HG02763 (cell line): ENCODE measurements at regions not wholly inside any gene's neighbourhood (a gene's known extent, or its start where the extent isn't known, plus 50 kb on each side); places are given as distances from the start of the nearest gene placed in this dataset.
"Not testable (repeated sequence)": the region's sequence is repeated elsewhere in the genome, so short reads cannot be mapped to it uniquely, and the experiment has no call there.

Experiments used
- ATAC-seq: cut with Tn5 transposase; IDR thresholded peaks from one replicate; pipeline ENCODE4 v1.9.1; 2021; ENCODE audit warnings: mild to moderate bottlenecking, moderate library complexity; ENCODE audit not compliant: unreplicated experiment

DNA sequence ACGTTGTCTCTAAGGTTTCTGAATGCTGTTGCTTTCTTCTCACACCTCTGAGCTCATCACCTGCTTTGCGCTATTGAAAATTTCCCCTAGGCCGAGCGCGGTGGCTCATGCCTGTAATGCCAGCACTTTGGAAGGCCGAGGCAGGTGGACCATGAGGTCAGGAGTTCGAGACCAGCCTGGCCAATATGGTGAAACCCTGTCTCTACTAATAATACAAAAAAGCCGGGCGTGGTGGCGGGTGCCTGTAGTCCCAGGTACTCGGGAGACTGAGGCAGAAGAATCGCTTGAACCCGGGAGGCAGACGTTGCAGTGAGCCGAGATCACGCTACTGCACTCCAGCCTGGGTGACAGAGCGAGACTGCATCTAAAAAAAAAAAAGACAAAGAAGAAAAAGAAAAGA, 422.0 kb upstream of the DPH6 start:
- ATAC-seq = not testable (repeated sequence)

DNA sequence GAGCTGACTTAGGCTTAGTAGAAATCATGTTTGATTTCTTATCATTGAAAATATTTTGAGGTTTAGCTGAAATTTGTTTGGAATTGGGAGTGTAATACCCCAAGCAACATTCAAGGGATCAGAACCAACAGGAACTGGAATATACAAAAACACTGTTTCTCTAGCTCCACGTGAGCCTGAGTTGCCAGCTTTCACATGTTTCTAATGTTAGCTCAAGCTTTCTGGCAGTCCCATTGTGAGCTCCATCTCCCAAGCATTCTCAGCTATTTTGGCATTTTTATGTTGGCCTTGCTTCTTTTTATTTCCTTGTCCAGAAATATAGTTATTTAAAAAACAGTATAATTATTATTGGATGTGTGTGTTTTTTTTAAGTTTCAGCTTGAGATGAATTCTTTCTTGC, 427.1 kb upstream of the DPH6 start:
- no peak for ATAC-seq

DNA sequence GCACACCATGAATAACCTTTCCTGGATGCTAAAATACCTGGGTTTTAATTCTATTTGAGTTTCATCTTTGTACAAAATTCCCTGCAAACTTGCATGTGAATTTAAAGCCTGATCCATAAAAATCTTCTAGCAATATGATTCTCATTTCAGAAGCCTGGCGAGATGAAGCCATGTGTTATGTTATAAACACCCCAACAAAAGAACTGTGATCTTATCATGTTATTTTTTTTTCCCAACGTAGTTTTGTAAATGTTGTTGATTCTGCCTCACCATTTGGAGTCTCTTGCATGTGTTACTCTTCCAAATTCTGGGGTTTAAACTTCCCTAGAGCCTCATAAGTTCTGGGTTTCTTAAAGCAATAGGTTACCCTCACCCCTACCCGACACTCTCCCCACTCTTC, 428.1 kb upstream of the DPH6 start:
- no peak for ATAC-seq

DNA sequence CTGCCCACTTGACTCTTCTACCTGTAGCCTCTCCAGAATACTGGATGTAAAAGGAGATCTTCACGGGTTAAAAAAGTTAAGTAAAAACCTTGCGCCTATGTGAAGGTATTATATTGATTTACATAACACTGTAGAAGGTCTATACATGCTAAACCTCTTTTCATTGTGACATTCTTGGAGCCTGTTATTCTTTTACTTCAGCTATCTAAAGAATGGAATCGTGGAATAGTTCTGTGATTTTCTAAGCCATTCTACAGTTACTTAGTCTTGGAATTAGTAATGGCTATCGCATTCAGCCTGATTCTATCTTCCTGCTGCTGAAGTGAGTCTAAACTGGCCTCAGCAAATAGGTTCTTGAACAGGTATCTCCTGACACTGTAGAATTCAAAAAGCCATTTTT, 430.0 kb upstream of the DPH6 start:
- ATAC-seq = no peak

DNA sequence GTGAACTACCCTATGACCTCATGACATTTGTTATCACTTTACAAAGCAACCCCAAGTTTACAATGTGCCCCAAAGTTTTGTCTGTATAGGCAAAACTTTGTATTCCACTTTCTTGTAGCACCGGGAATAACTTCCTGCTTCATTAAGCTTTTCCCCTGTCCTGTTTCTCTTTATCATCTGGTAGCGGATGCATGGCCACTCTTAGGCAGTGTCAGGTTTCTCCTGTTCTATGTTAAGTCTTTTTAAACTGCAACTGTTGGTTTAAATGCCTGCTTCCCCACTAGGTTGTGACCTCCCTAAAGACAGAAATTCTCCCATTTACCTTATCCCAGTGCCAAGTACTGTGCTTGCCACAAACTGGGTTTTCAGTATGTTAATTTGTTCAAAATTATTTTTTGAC, 433.6 kb upstream of the DPH6 start:
- ATAC-seq = no peak

DNA sequence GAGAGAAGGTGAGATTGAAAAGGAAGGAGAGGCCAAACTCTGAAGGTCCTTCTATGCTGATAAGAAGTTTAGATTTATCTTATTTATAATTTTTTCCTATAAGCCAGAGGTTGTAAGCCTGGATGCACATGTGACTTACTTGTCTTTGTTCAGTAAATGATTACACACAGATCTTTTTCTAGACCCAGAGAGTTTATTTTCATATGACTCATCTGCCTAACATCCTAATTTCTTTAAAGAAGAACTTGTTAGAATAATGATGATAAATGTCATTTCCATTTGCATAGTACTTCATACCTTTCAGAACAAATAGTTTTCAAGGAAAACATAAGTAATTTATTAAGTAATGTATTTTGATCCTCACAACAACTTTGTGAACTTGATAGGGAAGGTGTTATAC, 434.8 kb upstream of the DPH6 start:
- no peak for ATAC-seq

DNA sequence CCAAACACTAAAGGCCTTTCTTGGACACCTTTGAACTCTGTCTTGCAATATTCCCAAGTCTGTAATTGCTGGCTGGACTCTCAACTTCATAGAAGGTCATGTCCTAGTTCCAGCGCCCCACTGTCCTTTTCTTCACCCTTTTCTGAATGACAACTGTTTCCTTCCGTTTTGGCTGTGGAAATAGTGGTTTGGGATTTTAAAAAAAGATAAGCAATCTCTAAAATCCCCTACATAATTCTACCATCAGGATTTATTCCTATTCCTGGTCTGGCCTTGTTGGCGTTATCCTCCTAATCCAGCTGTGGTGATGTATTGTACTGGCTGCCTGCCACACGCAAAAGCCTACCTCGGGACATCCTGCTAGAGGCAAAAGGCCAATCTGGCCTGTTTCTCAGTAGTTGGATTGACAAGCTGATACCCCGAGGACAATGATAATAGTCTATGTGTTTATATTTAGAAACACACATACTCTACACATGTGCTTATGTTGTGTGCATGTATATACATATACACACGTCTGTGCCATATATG, 440.3 kb upstream of the DPH6 start:
- ATAC-seq = no peak

DNA sequence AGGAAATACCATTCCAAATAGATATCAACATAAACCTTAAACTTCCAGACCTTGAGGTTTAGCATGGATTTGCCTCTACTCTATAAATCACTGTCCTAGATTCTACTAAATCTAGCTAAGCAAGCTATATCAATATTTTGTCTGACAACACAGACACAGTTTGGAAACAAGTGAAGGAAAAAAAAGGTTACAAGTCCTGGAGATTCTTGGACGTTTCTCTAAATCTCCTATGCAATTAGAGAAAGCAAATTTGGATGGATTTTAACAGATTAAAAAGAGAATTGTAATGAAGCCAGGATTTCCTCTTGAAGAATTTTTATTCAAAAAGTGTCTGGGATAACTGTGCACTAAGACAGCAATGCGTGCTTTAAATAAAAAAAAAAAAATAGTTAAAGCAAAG, 441.1 kb upstream of the DPH6 start:
- no peak for ATAC-seq

DNA sequence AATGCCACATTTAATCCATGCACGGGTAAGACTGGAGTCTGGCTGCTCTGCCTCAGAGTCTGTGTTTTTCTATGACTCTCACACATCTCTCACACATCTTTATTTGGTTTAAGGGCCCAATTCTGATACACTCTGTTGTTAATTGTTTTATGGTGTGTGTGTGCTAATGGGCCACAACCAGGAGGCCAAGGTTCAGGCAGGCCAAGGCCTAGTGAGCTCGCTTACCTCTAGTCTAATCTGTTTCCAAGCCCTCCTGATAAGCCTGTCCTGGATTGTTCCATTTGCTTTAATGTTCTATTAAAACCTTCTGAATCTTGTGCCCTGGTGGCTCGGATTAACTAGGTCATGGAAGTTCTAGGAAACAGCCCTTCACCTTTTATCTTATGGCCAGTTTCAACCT, 445.4 kb upstream of the DPH6 start:
- ATAC-seq = no peak

DNA sequence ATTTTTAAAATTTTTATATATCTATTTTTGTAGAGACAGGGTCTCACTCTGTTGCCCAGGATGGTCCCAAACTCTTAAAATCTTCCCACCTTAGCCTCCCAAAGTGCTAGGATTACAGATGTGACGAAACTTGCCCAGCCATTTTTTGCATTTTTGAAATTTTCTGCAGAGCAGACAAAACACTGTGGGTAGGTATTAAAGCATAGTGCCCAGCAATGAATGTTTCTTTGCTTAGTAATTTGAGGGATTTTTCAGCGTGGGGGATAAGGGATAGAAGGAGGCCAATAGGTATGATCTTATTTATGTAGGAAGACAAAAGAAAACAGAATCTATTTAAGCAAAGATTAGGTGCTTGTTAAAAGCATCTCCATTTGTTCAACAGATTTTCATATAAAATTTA, 446.8 kb upstream of the DPH6 start:
- no peak for ATAC-seq

DNA sequence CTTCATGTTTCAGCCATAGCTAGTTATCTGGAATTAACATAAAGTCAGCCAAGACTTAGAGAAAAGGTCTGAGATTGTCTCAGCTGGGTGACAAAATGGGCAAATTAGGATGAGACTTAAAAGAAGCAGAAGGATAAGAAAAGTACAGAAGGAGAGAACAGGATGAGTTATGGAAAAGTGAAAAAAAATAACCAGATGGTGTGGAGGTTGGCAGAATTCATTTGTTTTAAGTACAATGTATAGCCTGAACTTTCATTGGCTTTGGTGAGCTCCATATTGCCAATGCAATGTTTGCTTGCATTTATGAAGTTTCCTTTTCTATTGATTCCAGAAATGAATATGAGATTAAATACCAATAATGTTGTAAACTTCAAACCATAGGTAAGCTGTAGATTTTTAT, 447.2 kb upstream of the DPH6 start:
- no peak for ATAC-seq

DNA sequence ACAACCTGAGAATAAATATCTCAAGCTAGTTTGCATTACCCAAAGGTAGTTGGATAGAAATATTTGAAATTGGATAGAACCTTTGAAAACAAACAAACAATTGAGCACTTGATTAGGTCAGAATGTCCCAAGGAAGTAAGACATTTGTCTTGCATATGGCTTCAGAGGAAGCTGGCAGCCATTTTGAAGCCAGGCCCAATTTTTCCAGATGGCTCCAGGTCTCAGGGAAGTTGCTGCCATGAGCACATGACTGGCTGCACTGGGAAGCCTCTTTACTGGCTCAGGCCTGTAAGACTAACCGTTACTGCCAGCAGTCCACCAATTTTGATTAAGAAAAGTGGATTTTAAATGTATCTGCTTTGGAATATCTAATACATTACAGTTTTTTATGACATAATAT, 448.9 kb upstream of the DPH6 start:
- no peak for ATAC-seq

DNA sequence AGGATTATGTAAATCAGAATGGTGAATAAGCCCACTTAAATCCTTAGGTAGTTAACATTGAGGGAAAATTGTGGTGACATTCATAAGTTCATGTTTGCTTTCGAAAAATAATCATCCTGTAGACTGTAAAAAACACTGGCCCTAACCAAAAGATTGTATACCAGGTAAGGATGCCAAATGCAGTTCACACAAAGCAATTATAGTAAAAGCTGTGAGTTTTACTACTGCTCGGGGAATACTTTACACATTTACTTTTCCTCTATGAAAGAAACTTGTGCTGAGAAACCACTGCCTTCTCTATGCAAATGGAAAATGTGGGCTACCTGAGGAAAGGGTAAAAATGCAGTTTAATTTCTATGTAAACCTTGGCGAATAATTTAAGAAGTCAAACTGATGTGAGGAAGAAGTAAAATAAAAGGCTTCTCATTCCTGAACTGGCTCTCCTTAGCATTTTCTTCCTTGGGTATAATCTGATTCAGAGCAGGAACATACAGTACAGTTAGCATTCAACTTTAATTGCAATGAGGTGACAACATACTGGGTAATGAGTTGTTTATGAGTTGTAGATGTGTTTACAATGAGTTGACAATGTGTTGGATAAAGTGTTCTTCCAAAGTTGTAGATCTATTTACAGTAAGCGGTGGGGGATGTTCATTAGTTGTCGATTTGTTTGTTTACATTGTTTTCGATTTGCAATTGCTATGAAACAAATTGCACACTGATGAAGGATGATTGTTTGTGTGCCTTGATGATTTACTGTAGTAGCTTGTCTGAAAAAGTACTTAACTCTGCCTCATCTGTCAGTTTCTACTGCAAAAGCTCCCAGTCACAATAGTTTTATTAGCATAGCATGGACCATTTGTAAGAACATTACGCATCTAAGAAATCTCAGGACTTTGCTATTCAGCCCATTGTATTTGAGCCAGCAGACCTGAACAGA, 453.0 kb upstream of the DPH6 start:
- ATAC-seq = no peak

DNA sequence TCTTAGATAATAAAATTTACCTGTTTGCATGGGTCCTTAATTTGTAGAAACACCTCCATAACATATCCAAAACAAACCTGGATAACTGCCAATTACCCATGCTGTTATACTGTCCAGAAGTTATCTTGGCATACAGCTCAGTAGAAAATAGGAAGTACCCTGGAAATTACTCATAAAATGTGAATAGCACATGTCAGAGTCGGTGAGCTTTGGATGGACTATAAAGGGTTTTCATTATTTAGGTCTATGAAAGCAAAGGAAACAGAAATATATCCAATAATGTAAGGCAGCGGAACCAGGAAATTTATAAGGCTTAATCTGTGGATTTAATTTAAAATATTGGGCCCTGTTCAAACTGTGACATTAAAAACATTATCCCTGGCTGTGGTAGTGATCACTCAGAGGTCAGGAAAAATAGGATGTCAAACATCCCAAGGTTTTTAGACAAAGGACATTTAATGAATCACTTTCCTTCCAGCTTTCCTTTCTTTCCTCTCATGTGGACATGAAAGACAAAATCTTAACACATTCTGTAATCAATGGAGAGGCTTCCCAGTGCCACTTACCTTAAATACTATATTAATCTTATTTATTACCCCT, 459.0 kb upstream of the DPH6 start:
- no peak for ATAC-seq

DNA sequence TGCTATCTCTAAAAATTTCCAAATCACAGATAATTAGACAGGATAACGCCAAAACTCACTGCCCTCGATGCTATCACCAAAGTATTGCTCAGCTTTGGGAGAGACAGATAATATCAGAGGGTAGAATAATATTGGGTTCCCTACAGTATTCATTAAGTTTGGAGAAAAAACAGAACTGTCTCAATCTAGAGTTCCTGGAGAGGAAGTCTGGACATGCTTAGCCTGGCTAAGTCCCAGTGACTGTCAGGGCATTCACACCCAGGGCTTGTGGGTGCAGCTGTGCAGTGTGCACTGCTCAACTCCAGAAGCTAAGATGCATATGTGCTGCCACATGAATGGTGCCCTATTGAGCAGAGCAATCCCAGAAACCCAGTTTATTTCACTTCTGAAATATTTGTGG, 459.6 kb upstream of the DPH6 start:
- ATAC-seq = no peak

DNA sequence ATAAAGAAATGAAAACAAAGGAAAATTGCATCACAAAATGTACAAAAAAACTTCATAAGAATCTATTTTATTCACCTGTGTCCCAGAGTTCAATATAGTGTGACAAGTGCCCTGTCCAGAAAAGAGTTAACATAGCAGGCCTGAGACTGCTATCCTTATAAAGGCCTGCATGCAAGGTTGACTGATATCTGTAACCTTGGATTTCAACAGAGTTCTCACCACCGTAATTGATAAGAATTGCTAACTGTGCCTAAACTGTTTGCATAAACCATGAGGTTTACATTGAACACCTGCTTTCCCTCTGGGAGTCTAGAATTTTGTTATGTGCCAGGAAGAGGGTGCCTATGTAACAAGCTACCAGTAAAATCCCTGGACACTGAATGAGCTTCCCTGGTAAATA, 461.7 kb upstream of the DPH6 start:
- ATAC-seq = no peak

DNA sequence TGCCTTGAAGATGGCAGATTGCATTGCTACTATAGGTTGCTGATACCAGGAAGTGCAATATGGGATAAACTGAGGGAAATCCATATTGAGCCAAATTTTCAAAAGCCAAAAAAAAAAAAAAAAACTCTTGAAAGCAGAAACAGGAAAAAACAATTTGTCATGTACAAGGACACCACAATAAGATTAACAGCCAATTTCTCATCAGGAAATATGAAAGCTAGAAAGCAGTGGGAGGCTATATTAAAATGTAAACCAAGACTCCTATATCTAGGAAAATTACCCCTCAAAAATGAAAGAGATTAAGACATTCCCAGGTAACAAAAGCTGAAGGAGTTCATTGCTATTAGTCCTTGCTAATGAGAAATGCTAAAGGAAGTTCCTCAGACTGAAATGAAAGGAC, 462.8 kb upstream of the DPH6 start:
- ATAC-seq = no peak

DNA sequence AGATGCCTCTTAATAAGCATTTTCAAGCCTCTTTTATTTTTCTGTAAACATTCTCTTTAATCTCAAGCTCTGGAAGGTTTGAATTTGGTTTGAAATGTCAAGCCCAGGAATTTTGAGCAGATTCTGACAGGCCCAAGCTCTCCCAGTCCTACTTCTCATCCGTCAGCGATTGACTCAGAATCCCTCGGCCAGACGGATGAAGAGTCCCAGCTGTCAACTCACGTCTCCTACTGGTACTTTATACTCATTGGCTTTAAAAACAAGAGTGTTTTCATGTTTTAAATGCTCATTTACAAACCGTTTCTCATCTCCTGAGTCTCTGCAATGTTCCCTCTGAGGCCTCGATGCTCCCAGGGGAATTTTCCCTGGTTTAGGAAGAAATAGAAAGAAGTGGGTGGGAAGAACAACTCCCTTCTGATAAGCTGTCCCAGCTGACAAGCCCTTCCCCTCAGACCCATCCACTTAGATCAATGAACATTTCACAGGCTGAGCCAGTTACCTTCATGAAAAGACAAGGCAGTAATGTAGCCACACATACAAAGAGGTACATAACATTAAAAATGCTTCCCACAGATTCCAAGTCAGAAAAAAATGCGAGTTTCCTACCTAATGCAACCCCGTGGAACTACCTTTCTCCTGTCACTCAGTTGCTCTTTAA, 478.2 kb upstream of the DPH6 start:
- no peak for ATAC-seq

DNA sequence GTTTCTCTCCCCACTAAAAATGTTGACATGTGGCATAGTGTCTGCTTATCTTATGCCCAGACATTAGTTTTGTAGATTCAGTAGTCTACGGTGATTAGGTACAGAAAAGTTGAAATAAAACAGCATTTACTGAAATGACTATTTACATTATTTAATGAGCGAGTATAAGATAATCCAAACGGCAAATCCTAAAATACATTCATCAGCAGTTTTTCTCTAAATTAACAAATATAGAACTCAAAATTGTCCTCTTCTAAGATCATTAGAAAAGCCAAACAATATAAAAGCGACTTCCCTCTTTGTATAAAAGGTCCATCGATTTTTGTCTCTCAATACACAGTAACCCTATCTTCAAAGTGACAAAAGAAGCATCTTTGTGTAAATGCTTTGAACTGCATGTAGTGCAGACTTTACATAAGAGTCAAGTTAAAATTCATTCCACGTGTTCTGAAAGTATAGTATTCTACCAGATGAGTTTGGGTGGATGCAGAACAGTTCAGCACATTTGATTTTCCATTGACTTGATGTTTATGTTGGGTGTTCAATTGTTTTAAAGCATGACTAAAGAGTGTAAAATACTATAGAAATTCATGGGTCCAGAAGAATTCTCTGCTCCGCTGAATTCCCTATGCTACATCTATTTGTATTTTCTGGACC, 480.8 kb upstream of the DPH6 start:
- ATAC-seq = no peak

DNA sequence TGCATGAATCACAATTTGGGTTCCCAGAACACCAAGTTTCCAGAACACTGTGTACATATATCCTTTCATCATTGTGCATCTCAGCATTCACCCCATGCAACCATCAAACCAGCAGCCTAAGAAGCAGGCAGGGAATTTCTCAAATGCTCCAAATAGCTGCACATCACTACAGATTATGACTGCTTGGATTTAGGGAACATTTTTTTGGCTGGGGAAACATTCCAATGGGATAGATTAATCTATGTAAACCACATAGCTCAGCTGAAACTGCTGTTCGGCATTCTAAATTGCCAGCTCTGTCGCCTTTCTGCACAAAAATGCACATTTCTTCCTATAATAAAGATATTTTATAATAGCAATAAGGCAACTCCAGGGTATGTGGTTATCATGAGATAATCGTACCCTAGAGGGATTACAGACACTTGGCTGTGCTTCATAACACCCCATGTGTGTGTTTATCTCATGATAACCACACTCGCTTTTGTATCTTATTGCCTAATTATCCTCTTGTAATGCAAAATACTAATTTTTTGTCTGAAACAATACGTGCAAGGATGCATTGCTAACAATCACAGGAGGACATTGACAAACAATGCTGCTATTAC, 483.7 kb upstream of the DPH6 start:
- no peak for ATAC-seq

DNA sequence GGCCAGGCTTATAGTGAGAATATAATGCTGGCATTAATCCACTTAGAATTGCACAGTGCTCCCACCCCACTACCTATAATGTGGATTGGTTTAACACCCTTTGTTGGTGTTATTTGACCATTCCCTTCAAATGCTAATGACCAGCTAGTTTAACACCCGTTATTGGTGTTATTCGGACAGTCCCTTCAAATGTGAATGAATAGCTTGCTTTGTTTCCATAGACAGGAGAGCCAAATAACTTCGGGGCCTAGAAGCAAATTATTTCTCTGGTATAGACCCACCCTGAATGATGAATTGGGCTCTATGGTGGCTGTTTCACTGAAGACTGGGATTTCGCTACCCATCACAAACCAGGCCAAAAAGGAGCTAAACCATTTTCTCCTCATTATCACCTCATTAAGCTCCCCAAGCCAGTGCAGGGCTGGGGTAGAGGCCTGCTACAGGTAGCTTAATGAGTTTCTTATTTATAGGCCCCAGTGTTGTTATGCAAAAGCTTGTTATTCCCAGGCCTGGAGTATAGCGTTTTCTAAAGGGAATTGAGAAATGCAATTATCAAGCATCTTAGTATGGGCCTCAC, 494.1 kb upstream of the DPH6 start:
- ATAC-seq = no peak
